C4-2B (cell line): ENCODE measurements at regions not wholly inside any gene's neighbourhood (a gene's known extent, or its start where the extent isn't known, plus 50 kb on each side); places are given as distances from the start of the nearest gene placed in this dataset.

ENCODE experiments used
- H3K27ac ChIP-seq: fragments of 450-650 bp; 2 replicates; pipeline ENCODE4 v1.5.1; 2017
- ZFX ChIP-seq: fragments of 450-650 bp; IDR thresholded peaks from 2 replicates; pipeline ENCODE4 v1.6.1; 2017
- TF ChIP-seq, protein P1 (sequence below): fragments of 450-650 bp; conservative IDR thresholded peaks from 2 replicates; pipeline ENCODE4 v1.5.1; 2017; ENCODE audit warnings: mild to moderate bottlenecking

GRCh38 chr2:239495791-239496233 is 95.0 kb upstream of the HDAC4 start:
- H3K27ac ChIP-seq: no peak overlapping the region
- TF ChIP-seq, protein P1, sequence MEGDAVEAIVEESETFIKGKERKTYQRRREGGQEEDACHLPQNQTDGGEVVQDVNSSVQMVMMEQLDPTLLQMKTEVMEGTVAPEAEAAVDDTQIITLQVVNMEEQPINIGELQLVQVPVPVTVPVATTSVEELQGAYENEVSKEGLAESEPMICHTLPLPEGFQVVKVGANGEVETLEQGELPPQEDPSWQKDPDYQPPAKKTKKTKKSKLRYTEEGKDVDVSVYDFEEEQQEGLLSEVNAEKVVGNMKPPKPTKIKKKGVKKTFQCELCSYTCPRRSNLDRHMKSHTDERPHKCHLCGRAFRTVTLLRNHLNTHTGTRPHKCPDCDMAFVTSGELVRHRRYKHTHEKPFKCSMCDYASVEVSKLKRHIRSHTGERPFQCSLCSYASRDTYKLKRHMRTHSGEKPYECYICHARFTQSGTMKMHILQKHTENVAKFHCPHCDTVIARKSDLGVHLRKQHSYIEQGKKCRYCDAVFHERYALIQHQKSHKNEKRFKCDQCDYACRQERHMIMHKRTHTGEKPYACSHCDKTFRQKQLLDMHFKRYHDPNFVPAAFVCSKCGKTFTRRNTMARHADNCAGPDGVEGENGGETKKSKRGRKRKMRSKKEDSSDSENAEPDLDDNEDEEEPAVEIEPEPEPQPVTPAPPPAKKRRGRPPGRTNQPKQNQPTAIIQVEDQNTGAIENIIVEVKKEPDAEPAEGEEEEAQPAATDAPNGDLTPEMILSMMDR: no peak
- no peak for TF ChIP-seq ZFX

DNA sequence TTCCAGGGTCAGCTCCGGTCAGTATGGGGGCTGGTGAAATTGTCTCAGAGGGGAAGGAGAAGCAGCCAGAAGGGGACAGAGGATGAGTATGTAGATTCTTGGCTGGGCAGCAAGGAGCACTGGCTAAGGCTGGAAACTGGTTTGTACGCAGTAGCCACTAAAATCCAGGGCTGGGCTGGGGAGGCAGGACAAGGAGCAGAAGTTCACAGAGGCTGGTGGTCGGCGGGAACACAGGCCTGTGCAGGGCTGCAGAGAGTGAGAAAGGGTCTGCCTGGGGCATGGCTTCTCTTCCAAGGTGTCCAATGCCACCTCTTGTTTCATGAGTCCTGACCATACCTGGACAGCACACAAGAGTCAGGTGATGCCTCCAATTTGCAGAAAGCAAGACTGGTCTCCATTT is 94.4 kb upstream of the HDAC4 start:
- no peak overlapping the region for H3K27ac ChIP-seq
- TF ChIP-seq, protein P1: no peak

DNA sequence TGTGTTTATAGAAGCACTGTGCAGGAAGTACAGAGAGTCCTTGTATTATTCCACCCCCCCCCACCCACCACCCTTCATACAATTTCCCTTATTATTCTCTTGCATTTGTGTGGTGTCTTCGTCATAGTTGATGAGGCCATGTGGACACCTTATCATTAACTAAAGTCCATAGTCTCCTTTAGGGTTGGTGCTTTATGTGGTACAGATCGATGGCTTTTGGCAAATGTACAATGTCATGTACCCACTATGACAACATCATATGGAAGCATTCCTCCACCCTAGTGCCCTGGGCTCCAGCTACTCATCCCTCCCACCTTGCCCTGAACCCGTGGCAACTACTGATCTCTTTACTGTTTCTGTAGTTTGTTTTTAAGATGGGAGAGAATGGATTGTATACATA is 93.8 kb upstream of the HDAC4 start:
- TF ChIP-seq ZFX: no peak
- TF ChIP-seq, protein P1: no peak
- no peak overlapping the region for H3K27ac ChIP-seq

GRCh38 chr2:239489481-239489880 is 88.7 kb upstream of the HDAC4 start:
- TF ChIP-seq ZFX: no peak
- TF ChIP-seq, protein P1: no peak
- H3K27ac ChIP-seq: no peak overlapping the region

DNA sequence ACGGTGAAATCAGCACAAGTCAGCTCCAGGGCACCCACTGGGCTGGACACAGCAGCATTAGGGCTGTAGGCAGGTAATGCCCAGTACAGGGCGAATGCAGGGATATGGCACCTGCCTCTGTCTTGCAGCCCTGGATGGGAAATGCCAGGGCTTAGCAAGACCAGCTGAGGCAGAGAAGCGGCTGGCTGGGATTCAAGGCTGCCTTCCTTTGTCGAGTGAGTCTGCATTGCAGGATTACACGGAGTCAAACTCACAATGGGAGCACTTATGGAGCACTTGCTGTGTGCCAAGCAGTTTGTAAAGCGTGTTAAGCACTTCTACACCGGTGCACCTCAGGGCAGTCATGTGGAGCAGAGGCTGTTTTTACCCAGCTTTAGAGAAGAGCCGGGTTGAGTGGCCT is 87.3 kb upstream of the HDAC4 start:
- no peak overlapping the region for H3K27ac ChIP-seq
- TF ChIP-seq ZFX: no peak
- TF ChIP-seq, protein P1: no peak

DNA sequence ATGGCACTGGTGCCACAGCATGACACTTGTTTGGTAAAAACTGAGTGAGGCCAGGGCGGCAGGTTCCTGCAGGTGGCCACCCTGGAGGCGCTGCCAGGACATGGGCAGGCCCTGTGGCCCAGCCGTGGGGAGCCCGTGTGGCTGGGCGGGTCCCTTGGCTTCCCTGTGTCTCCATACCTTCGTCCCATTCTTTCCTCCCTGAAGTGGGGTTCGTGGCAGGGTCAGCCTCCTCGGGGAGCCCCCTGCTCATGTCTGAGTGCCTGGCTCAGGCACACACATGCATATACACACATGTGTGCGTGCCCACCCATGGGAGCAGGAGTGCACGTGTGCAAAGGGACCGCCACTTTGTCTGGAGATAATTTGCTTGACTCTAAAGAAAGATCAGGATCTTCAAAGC is 86.5 kb upstream of the HDAC4 start:
- TF ChIP-seq, protein P1: no peak
- no peak for TF ChIP-seq ZFX
- no peak overlapping the region for H3K27ac ChIP-seq

DNA sequence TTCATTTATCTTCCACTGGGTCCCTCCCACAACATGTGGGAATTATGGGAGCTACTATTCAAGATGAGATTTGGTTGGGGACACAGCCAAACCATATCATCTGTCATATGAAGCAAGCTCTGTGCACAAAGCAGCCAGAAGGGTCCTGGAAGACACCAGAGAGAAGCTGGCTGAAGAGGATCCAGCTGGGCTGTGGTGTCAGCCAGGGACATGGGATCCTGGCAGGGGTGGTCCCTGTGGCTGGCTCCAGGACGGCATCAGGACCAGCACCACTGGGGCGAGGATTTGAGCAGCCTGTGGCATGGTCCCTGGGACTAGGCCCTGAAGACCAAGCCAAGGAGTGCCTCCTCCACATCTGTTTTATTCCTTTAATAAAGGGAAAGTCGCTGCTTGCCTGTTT is 84.8 kb upstream of the HDAC4 start:
- TF ChIP-seq ZFX: no peak
- TF ChIP-seq, protein P1: no peak
- no peak overlapping the region for H3K27ac ChIP-seq
